ENCODE measurements at regions not wholly inside any gene's neighbourhood (a gene's known extent, or its start where the extent isn't known, plus 50 kb on each side); places are given as distances from the start of the nearest gene placed in this dataset.

DNA sequence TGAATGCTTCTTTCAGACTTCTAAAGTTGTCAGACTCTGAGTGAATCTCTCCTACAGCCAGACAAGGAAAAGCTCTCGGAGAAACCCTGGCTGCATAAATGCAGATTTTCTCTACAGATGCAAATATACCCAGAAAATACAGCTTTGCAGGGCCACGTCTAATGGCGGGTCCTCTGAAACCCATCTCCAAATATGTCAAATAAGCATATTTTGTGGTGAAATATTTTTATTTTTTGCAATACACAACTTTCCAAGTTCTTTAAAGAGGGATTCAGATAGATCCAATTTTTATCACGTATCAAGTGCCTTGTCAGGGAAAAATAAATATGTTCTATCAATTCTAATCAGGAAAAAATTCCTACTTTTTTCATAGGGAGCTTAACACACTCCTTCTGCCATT is 229.4 kb downstream of the SI start:
- no peak for DNase-seq
- intact Hi-C loops (cut with micrococcal nuclease) = no loop called here
- CTCF ChIA-PET = no interaction called here
- no peaks in the 10 kb centered on the region for H3K36me3 ChIP-seq (replicated peaks in 1 of 2; ENCODE audit: control extremely low read depth in 1 of 2, control insufficient read depth in 1 of 2, extremely low read depth in 1 of 2, insufficient read depth in 2 of 2, low read length in 1 of 2)
- Mint-ChIP-seq H3K4me3 (no peak overlapping the region), H3K27ac (no peak overlapping the region), H3K4me1 (no peaks in the 10 kb centered on the region), H3K9me3 (ENCODE audit: insufficient read depth) (no peaks in the 10 kb centered on the region), H3K27me3 (no peaks in the 10 kb centered on the region)
- H3K4me1 ChIP-seq (ENCODE audit: control insufficient read depth in 2 of 2, insufficient read depth in 2 of 2, low read length in 2 of 2) = no peaks in the 10 kb centered on the region
- WGBS (ENCODE audit: insufficient coverage) = no CpG with 5 or more reads among the region's 4 CpGs
- H3K79me2 ChIP-seq (ENCODE audit: control insufficient read depth, insufficient read depth, low read length) = no peaks in the 10 kb centered on the region
- no peaks in the 10 kb centered on the region for H4K20me1 ChIP-seq (ENCODE audit: control insufficient read depth, insufficient read depth, low read length, poor library complexity, severe bottlenecking)
- POLR2A ChIA-PET = no interaction called here
- H3K9ac ChIP-seq (ENCODE audit: low read length) = no peak overlapping the region
- H3K27ac ChIP-seq (ENCODE audit: low read length in 2 of 2) = no peak overlapping the region
- H3K4me2 ChIP-seq (replicated peaks; ENCODE audit: low read depth, low read length, poor library complexity, severe bottlenecking) = no peak overlapping the region
- no peak for ATAC-seq (ENCODE audit: low read depth)
- no peak overlapping the region for H2AFZ ChIP-seq (ENCODE audit: insufficient read depth, low read depth, low read length, poor library complexity, severe bottlenecking)
- H3K9me3 ChIP-seq (ENCODE audit: control extremely low read depth in 1 of 3, control insufficient read depth in 2 of 3, insufficient read depth in 1 of 3, low read length in 2 of 3) = no peaks in the 10 kb centered on the region
- no peaks in the 10 kb centered on the region for H3K27me3 ChIP-seq (replicated peaks in 1 of 4; ENCODE audit: control extremely low read depth in 1 of 4, control insufficient read depth in 3 of 4, insufficient read depth in 4 of 4, low read length in 3 of 4)
- no peak overlapping the region for H3K4me3 ChIP-seq (ENCODE audit: control extremely low read depth in 1 of 5, extremely low read depth in 1 of 5, insufficient read depth in 1 of 5, low read depth in 2 of 5, low read length in 4 of 5)
- TF ChIP-seq EZH2 (IDR thresholded peaks at IDR 0.05; ENCODE audit: borderline replicate concordance, insufficient read depth, low read depth, low read length, poor library complexity, severe bottlenecking) = no peak
- TF ChIP-seq, protein P1, sequence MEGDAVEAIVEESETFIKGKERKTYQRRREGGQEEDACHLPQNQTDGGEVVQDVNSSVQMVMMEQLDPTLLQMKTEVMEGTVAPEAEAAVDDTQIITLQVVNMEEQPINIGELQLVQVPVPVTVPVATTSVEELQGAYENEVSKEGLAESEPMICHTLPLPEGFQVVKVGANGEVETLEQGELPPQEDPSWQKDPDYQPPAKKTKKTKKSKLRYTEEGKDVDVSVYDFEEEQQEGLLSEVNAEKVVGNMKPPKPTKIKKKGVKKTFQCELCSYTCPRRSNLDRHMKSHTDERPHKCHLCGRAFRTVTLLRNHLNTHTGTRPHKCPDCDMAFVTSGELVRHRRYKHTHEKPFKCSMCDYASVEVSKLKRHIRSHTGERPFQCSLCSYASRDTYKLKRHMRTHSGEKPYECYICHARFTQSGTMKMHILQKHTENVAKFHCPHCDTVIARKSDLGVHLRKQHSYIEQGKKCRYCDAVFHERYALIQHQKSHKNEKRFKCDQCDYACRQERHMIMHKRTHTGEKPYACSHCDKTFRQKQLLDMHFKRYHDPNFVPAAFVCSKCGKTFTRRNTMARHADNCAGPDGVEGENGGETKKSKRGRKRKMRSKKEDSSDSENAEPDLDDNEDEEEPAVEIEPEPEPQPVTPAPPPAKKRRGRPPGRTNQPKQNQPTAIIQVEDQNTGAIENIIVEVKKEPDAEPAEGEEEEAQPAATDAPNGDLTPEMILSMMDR (IDR thresholded peaks at IDR 0.05) = no peak

DNA sequence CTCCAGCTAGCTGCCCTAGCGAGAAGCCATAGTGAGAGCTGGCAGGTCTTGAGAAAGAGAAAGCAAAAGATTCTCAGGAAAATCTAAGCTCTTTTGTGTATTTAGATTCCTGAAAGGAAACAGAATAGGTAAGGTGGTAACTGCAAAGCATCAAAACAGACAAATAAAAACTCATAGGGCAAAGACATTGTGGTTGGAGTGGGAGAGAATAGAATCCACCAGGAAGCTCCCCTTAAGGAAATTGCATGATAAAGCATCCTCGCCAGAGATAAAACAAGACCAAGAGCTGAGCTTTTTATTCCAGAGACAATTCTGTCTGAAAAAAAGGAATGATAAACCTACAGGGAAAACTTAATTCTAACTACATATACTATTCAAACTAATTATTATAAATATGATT is 232.6 kb downstream of the SI start:
- no peaks in the 10 kb centered on the region for H3K4me1 ChIP-seq (ENCODE audit: control insufficient read depth in 2 of 2, insufficient read depth in 2 of 2, low read length in 2 of 2)
- TF ChIP-seq EZH2 (IDR thresholded peaks at IDR 0.05; ENCODE audit: borderline replicate concordance, insufficient read depth, low read depth, low read length, poor library complexity, severe bottlenecking) = no peak
- TF ChIP-seq, protein P1 (IDR thresholded peaks at IDR 0.05) = no peak
- no peak overlapping the region for H3K27ac Mint-ChIP-seq
- POLR2A ChIA-PET = no interaction called here
- DNase-seq = no peak
- no peaks in the 10 kb centered on the region for H3K27me3 Mint-ChIP-seq
- H3K36me3 ChIP-seq (replicated peaks in 1 of 2; ENCODE audit: control extremely low read depth in 1 of 2, control insufficient read depth in 1 of 2, extremely low read depth in 1 of 2, insufficient read depth in 2 of 2, low read length in 1 of 2) = no peaks in the 10 kb centered on the region
- no CpG with 5 or more reads among the region's 2 CpGs for WGBS (ENCODE audit: insufficient coverage)
- no peaks in the 10 kb centered on the region for H3K4me1 Mint-ChIP-seq
- no peak overlapping the region for H3K4me3 Mint-ChIP-seq
- no peaks in the 10 kb centered on the region for H3K9me3 ChIP-seq (ENCODE audit: control extremely low read depth in 1 of 3, control insufficient read depth in 2 of 3, insufficient read depth in 1 of 3, low read length in 2 of 3)
- intact Hi-C loops (cut with micrococcal nuclease) = no loop called here
- peaks cover 2% of the 10 kb centered on the region for H3K9me3 Mint-ChIP-seq (ENCODE audit: insufficient read depth)
- H3K4me3 ChIP-seq (ENCODE audit: control extremely low read depth in 1 of 5, extremely low read depth in 1 of 5, insufficient read depth in 1 of 5, low read depth in 2 of 5, low read length in 4 of 5) = no peak overlapping the region
- H3K9ac ChIP-seq (ENCODE audit: low read length) = no peak overlapping the region
- H3K27me3 ChIP-seq (replicated peaks in 1 of 4; ENCODE audit: control extremely low read depth in 1 of 4, control insufficient read depth in 3 of 4, insufficient read depth in 4 of 4, low read length in 3 of 4) = no peaks in the 10 kb centered on the region
- no peak overlapping the region for H3K27ac ChIP-seq (ENCODE audit: low read length in 2 of 2)
- no peaks in the 10 kb centered on the region for H4K20me1 ChIP-seq (ENCODE audit: control insufficient read depth, insufficient read depth, low read length, poor library complexity, severe bottlenecking)
- H3K79me2 ChIP-seq (ENCODE audit: control insufficient read depth, insufficient read depth, low read length) = no peaks in the 10 kb centered on the region
- H2AFZ ChIP-seq (ENCODE audit: insufficient read depth, low read depth, low read length, poor library complexity, severe bottlenecking) = no peak overlapping the region
- CTCF ChIA-PET = no interaction called here
- H3K4me2 ChIP-seq (replicated peaks; ENCODE audit: low read depth, low read length, poor library complexity, severe bottlenecking) = no peak overlapping the region
- no peak for ATAC-seq (ENCODE audit: low read depth)

Data from B cell (primary cell).